ENCODE measurements at regions not wholly inside any gene's neighbourhood (a gene's known extent, or its start where the extent isn't known, plus 50 kb on each side); places are given as distances from the start of the nearest gene placed in this dataset.

DNA sequence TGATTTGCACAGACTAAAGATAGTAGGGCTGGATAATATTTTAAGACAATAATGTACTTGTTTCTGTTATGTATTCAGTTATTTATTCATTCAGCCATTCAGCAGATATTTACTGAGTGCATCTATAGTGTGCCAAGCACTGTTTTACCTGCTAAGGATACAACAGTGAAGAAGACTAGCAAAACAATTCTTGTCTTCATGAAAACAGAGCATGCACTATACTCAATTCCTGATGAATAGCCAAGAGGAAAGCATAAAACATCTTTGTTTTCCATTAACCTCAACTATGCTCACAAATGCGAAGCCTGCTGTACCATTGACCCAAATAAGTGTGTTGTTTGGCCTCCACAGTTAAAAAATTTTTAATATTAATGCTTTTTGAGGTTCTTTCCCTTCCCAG, 436.7 kb downstream of the BCKDHB start:
- TF ChIP-seq YY1 (IDR thresholded peaks at IDR 0.05; ENCODE audit: insufficient read depth, insufficient read length) (no peak), SUZ12 (IDR thresholded peaks at IDR 0.05; ENCODE audit: extremely low read depth, insufficient read depth, insufficient read length) (no peak), ZNF274 (IDR thresholded peaks at IDR 0.05; ENCODE audit: low read depth, low read length) (no peak)

All from NT2/D1 (cell line).